Common myeloid progenitor, CD34-positive (primary cell): ENCODE measurements at regions not wholly inside any gene's neighbourhood (a gene's known extent, or its start where the extent isn't known, plus 50 kb on each side); places are given as distances from the start of the nearest gene placed in this dataset.
"Not testable (repeated sequence)": the region's sequence is repeated elsewhere in the genome, so short reads cannot be mapped to it uniquely, and the experiment has no call there.

ENCODE experiments used
- CTCF ChIA-PET: fragments of 350-600 bp; sonication (Branson Sonifier 250); formaldehyde crosslinking; loops from one replicate; lab custom pipeline; 2021; ENCODE audit warnings: antibody characterized with exemption; lab: Charles Lee
- POLR2A ChIA-PET: fragments of 350-600 bp; sonication (Branson Sonifier 250); formaldehyde crosslinking; loops from one replicate; lab custom pipeline; 2021; ENCODE audit warnings: antibody characterized with exemption; lab: Charles Lee
- DNase-seq, 3 donors: peaks; one replicate each; pipeline versions ENCODE4 v3.0.0 to v3.0.0-alpha.2; 2013
- H3K27ac ChIP-seq, 2 experiments: 1 replicate in 1 of 2; 2 replicates in 1 of 2; pipeline ENCODE4 v1.7.0; 2013; ENCODE audit warnings: inconsistent platforms in 2 of 2, low read length in 2 of 2, mild to moderate bottlenecking in 2 of 2, low read depth in 1 of 2, moderate library complexity in 1 of 2; ENCODE audit not compliant: severe bottlenecking in 2 of 2, insufficient read depth in 1 of 2, poor library complexity in 1 of 2
- H3K27me3 ChIP-seq, 5 experiments: replicated peaks in 2 of 5; 1 replicate in 3 of 5; 2 replicates in 2 of 5; pipeline versions ENCODE4 v1.6.1 to v1.7.0; 2013; ENCODE audit warnings: low read length in 4 of 5, mild to moderate bottlenecking in 2 of 5, moderate library complexity in 2 of 5, inconsistent platforms in 1 of 5; ENCODE audit not compliant: insufficient read depth in 5 of 5, control insufficient read depth in 4 of 5
- H3K36me3 ChIP-seq, 4 experiments: 1 replicate in 2 of 4; 2 replicates in 2 of 4; pipeline versions ENCODE4 v1.6.1 to v1.7.0; 2013; ENCODE audit warnings: low read length in 3 of 4, control low read depth in 1 of 4, mild to moderate bottlenecking in 1 of 4; ENCODE audit not compliant: control insufficient read depth in 4 of 4, insufficient read depth in 4 of 4
- H3K4me1 ChIP-seq, 4 experiments: 1 replicate in 3 of 4; 2 replicates in 1 of 4; pipeline versions ENCODE4 v1.6.1 to v1.7.1; 2013; ENCODE audit warnings: low read length in 3 of 4, mild to moderate bottlenecking in 3 of 4, control low read depth in 1 of 4, inconsistent platforms in 1 of 4, moderate library complexity in 1 of 4; ENCODE audit not compliant: control insufficient read depth in 4 of 4, insufficient read depth in 4 of 4; ENCODE audit errors: control extremely low read depth in 1 of 4
- H3K4me3 ChIP-seq, 7 experiments: 1 replicate in 4 of 7; 2 replicates in 3 of 7; pipeline versions ENCODE4 v1.5.1 to v1.7.0; 2013; ENCODE audit warnings: mild to moderate bottlenecking in 7 of 7, low read length in 6 of 7, moderate library complexity in 6 of 7, inconsistent platforms in 2 of 7, low read depth in 2 of 7, control low read depth in 1 of 7; ENCODE audit not compliant: insufficient read depth in 4 of 7, control insufficient read depth in 1 of 7; ENCODE audit errors: extremely low read depth in 1 of 7
- H3K9me3 ChIP-seq, 5 experiments: 1 replicate in 4 of 5; 2 replicates in 1 of 5; pipeline versions ENCODE4 v1.6.1 to v1.7.1; 2013; ENCODE audit warnings: low read length in 4 of 5, mild to moderate bottlenecking in 2 of 5, inconsistent platforms in 1 of 5, low read depth in 1 of 5, moderate library complexity in 1 of 5; ENCODE audit not compliant: control insufficient read depth in 4 of 5, insufficient read depth in 2 of 5; ENCODE audit errors: control extremely low read depth in 1 of 5
- WGBS: methylation state at CpG from one replicate; pipeline ENCODE4 v1.1.5; 2013; ENCODE audit not compliant: insufficient coverage; 5-methylcytosine and 5-hydroxymethylcytosine counted together

DNA sequence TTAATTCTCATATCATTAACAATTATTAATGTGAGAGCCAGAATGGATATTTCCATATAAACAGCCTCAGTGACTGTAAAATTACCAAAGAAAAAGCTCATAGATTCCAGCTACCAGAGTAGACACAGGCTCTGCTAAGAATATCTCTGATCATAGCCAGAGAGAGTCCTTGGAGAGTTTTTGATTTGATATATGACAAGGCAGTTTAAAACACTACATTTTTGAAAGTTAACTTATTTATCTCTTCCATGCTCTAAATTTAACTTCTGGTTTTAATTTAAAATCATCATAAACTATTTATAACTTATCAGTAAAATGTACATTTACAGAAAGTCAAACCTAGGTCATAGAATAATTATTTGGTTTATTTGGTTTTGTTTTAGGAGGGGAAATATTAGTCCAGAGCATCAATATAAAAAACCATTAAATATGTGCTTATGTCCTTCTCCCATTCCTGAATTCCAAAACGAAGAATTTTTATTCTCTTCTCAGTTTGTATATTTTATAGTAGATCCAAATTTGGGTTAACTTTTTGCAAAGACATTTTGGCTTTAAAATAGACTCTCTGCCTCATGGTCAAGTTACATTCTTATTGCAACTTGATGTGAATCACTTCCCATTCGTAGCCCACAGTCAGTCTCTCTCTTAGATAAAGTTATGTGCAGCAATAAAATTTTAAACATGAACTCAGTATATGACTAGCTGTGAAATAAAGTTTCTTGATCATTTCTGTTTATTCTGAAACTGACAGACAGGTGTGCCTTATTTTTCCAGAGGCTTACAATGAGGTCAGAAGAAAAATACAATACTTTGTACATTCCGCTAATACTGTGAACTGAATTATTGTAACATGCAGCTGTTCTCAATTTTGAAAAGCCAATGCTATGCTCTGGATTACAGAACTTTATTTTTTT, 267.1 kb downstream of the PAPSS1 start:
- Histone ChIP-seq H3K9me3 (no peaks in the 10 kb centered on the region), H3K27me3 (no peaks in the 10 kb centered on the region), H3K4me1 (peaks cover 0 to 5% (median 0%) of the 10 kb centered on the region in 4 experiments), H3K27ac (no peak overlapping the region), H3K4me3 (no peak overlapping the region), H3K36me3 (no peaks in the 10 kb centered on the region)
- CTCF ChIA-PET: no interaction called here
- DNase-seq: no peak
- POLR2A ChIA-PET: no interaction called here
- WGBS: no CpG with 5 or more reads among the region's 3 CpGs

GRCh38 chr4:107449611-107450369, 270.2 kb downstream of the PAPSS1 start:
- Histone ChIP-seq H3K4me1 (peaks cover 0 to 5% (median 0%) of the 10 kb centered on the region in 4 experiments), H3K27me3 (no peaks in the 10 kb centered on the region), H3K4me3 (no peak overlapping the region), H3K27ac (no peak overlapping the region), H3K36me3 (no peaks in the 10 kb centered on the region), H3K9me3 (no peaks in the 10 kb centered on the region)
- POLR2A ChIA-PET: no interaction called here
- WGBS: 64% methylated on average over 2 of the region's 4 CpGs
- CTCF ChIA-PET: no interaction called here
- DNase-seq: no peak

- DNase-seq: no peak
- H3K9me3 ChIP-seq: no peaks in the 10 kb centered on the region
- POLR2A ChIA-PET: no interaction called here
- no peak overlapping the region for H3K27ac ChIP-seq
- H3K4me1 ChIP-seq: no peaks in the 10 kb centered on the region
- CTCF ChIA-PET: no interaction called here
- WGBS: 97% methylated on average over 3 of the region's 3 CpGs
- H3K27me3 ChIP-seq: peaks cover 0 to 1% (median 0%) of the 10 kb centered on the region in 5 experiments
- no peak overlapping the region for H3K4me3 ChIP-seq
- H3K36me3 ChIP-seq: no peaks in the 10 kb centered on the region
Measured at GRCh38 chr4:107442538-107443111, 277.4 kb downstream of the PAPSS1 start.

DNA sequence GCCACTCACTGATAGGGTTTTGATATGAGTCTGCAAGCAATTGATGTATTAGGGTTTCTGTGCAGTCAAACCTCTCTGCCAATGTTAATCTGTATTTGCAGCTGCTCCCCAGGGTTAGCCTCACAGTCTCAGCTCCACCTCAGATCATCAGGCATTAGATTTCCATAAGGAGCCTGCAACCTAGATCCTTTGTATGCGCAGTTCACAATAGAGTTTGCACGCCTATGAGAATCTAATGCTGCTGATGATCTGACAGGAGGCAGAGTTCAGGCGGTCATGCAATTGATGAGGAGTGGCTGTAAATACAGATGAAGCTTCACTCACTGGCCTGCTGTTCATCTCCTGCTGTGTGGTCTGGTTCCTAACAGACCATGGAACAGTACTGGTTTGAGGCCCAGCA, 280.6 kb downstream of the PAPSS1 start:
- CTCF ChIA-PET: interaction anchor here (1.6 kb wide), 1 partner anchor 10 kb away, joined by 5 read pairs; no protein-coding TSS in a partner anchor
- Histone ChIP-seq H3K4me1 (no peaks in the 10 kb centered on the region), H3K9me3 (peaks cover 0 to 1% (median 0%) of the 10 kb centered on the region in 5 experiments), H3K36me3 (no peaks in the 10 kb centered on the region), H3K4me3 (no peak overlapping the region), H3K27ac (no peak overlapping the region), H3K27me3 (peaks cover 0 to 1% (median 0%) of the 10 kb centered on the region in 5 experiments)
- no peak for DNase-seq
- WGBS: 97% methylated on average over 3 of the region's 3 CpGs
- POLR2A ChIA-PET: no interaction called here

DNA sequence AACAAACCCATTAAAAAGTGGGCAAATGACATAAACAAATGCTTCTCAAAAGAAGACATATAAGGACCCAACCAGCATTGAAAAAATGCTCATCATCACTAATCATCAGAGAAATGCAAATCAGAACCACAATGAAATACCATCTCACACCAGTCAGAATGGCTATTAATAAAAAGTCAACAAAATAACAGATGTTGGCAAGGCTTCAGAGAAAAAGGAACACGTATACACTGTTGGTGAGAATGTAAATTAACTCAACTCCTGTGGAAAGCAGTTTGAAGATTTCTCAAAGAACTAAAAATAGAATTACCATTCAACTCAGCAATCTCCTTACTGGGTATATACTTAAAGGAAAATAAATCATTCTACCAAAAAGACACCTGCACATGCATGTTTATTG, 283.6 kb downstream of the PAPSS1 start:
- H3K9me3 ChIP-seq, H3K4me3 ChIP-seq, POLR2A ChIA-PET, H3K36me3 ChIP-seq, H3K4me1 ChIP-seq, CTCF ChIA-PET, DNase-seq, H3K27ac ChIP-seq, H3K27me3 ChIP-seq: not testable (repeated sequence)
- WGBS: no CpG with 5 or more reads among the region's 1 CpG

- Histone ChIP-seq H3K9me3 (peaks cover 0 to 1% (median 0%) of the 10 kb centered on the region in 5 experiments), H3K36me3 (no peaks in the 10 kb centered on the region), H3K4me3 (no peak overlapping the region), H3K27ac (no peak overlapping the region), H3K27me3 (peaks cover 0 to 2% (median 0%) of the 10 kb centered on the region in 5 experiments), H3K4me1 (no peaks in the 10 kb centered on the region)
- ChIA-PET CTCF (interaction anchor here (1.7 kb wide), 1 partner anchor 8 kb away, joined by 3 read pairs; no protein-coding TSS in a partner anchor), POLR2A (no interaction called here)
- no peak for DNase-seq
Measured at GRCh38 chr4:107432451-107432850, 287.6 kb downstream of the PAPSS1 start.
